ENCODE measurements at regions not wholly inside any gene's neighbourhood (a gene's known extent, or its start where the extent isn't known, plus 50 kb on each side); places are given as distances from the start of the nearest gene placed in this dataset.

- Histone ChIP-seq H3K4me2 (ENCODE audit: extremely low read depth, insufficient read depth, low read length) (no peak overlapping the region), H3K79me2 (ENCODE audit: control insufficient read depth, insufficient read depth, low read length) (no peaks in the 10 kb centered on the region), H3K4me1 (ENCODE audit: control insufficient read depth, extremely low read depth, insufficient read depth, low read length) (no peaks in the 10 kb centered on the region), H3K4me3 (replicated peaks in 1 of 4; ENCODE audit: control extremely low read depth in 1 of 4, insufficient read depth in 1 of 4, low read depth in 3 of 4, low read length in 4 of 4) (no peak overlapping the region), H3K9me3 (ENCODE audit: control insufficient read depth, insufficient read depth, low read depth, low read length) (no peaks in the 10 kb centered on the region), H3K27me3 (ENCODE audit: control insufficient read depth, insufficient read depth, low read length) (no peaks in the 10 kb centered on the region), H3K9ac (ENCODE audit: insufficient read depth, low read length) (no peak overlapping the region), H4K20me1 (ENCODE audit: control insufficient read depth, extremely low read depth, insufficient read depth, low read length) (no peaks in the 10 kb centered on the region), H3K27ac (ENCODE audit: insufficient read depth, low read length) (no peak overlapping the region), H3K36me3 (ENCODE audit: control insufficient read depth, insufficient read depth, low read length) (no peaks in the 10 kb centered on the region), H2AFZ (ENCODE audit: low read length) (no peak overlapping the region)
- DNase-seq (ENCODE audit: low read depth in 2 of 2): no peak
- TF ChIP-seq EZH2 (IDR thresholded peaks at IDR 0.05; ENCODE audit: low read length, missing control alignments): no peak
- TF ChIP-seq, protein P1, sequence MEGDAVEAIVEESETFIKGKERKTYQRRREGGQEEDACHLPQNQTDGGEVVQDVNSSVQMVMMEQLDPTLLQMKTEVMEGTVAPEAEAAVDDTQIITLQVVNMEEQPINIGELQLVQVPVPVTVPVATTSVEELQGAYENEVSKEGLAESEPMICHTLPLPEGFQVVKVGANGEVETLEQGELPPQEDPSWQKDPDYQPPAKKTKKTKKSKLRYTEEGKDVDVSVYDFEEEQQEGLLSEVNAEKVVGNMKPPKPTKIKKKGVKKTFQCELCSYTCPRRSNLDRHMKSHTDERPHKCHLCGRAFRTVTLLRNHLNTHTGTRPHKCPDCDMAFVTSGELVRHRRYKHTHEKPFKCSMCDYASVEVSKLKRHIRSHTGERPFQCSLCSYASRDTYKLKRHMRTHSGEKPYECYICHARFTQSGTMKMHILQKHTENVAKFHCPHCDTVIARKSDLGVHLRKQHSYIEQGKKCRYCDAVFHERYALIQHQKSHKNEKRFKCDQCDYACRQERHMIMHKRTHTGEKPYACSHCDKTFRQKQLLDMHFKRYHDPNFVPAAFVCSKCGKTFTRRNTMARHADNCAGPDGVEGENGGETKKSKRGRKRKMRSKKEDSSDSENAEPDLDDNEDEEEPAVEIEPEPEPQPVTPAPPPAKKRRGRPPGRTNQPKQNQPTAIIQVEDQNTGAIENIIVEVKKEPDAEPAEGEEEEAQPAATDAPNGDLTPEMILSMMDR (conservative IDR thresholded peaks at IDR 0.05 in 1 of 2, IDR thresholded peaks at IDR 0.05 in 1 of 2; ENCODE audit: low read depth in 1 of 2, low read length in 2 of 2): no peak
Measured at GRCh38 chr9:78806492-78807160, 509.7 kb downstream of the PSAT1 start.

DNA sequence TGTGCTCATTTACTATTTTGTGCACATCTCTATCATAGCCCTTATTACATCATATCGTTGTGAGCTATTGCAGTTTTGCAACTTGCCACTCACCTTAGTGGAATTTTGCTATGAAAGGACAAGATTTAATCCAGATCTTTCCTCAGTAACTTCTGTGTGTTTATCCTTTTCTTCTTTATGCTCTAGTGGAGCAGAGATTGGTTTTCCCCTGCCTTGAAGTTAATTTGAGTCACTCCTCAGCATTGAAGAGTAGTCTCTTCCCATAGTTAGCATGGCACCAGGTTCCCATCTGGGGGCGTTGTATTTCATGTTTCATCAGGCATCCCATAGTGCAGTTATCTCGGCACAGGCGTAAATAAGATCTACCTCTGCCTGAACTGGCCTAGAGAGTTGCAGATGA, 510.4 kb downstream of the PSAT1 start:
- Histone ChIP-seq H3K9ac (ENCODE audit: insufficient read depth, low read length) (no peak overlapping the region), H4K20me1 (ENCODE audit: control insufficient read depth, extremely low read depth, insufficient read depth, low read length) (no peaks in the 10 kb centered on the region), H3K4me3 (replicated peaks in 1 of 4; ENCODE audit: control extremely low read depth in 1 of 4, insufficient read depth in 1 of 4, low read depth in 3 of 4, low read length in 4 of 4) (no peak overlapping the region), H3K79me2 (ENCODE audit: control insufficient read depth, insufficient read depth, low read length) (no peaks in the 10 kb centered on the region), H3K36me3 (ENCODE audit: control insufficient read depth, insufficient read depth, low read length) (no peaks in the 10 kb centered on the region), H2AFZ (ENCODE audit: low read length) (no peak overlapping the region), H3K4me1 (ENCODE audit: control insufficient read depth, extremely low read depth, insufficient read depth, low read length) (no peaks in the 10 kb centered on the region), H3K9me3 (ENCODE audit: control insufficient read depth, insufficient read depth, low read depth, low read length) (no peaks in the 10 kb centered on the region), H3K4me2 (ENCODE audit: extremely low read depth, insufficient read depth, low read length) (no peak overlapping the region), H3K27ac (ENCODE audit: insufficient read depth, low read length) (no peak overlapping the region), H3K27me3 (ENCODE audit: control insufficient read depth, insufficient read depth, low read length) (no peaks in the 10 kb centered on the region)
- TF ChIP-seq, protein P1 (conservative IDR thresholded peaks at IDR 0.05 in 1 of 2, IDR thresholded peaks at IDR 0.05 in 1 of 2; ENCODE audit: low read depth in 1 of 2, low read length in 2 of 2): no peak
- no peak for TF ChIP-seq EZH2 (IDR thresholded peaks at IDR 0.05; ENCODE audit: low read length, missing control alignments)
- no peak for DNase-seq (ENCODE audit: low read depth in 2 of 2)

DNA sequence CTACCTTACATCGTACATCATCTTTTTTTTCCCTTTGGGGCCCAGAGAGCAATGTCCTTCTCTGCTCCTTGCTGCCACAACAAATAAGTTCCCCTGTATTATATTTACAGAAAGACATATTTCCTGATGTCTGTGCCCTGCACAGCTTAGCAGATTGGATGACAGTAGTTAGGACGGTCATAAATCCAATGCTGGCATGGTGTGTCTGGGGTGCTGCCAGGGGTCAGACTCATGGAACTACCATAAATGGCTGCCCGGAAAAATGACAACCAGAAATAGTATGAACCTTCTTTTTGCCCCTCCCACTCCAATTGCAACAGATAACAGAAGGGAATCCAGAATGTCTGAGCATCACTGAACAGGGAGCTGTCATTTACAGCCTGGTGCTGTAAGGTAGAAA, 511.1 kb downstream of the PSAT1 start:
- no peaks in the 10 kb centered on the region for H3K79me2 ChIP-seq (ENCODE audit: control insufficient read depth, insufficient read depth, low read length)
- H3K9me3 ChIP-seq (ENCODE audit: control insufficient read depth, insufficient read depth, low read depth, low read length): no peaks in the 10 kb centered on the region
- no peaks in the 10 kb centered on the region for H4K20me1 ChIP-seq (ENCODE audit: control insufficient read depth, extremely low read depth, insufficient read depth, low read length)
- no peak overlapping the region for H3K9ac ChIP-seq (ENCODE audit: insufficient read depth, low read length)
- H3K36me3 ChIP-seq (ENCODE audit: control insufficient read depth, insufficient read depth, low read length): no peaks in the 10 kb centered on the region
- H3K4me2 ChIP-seq (ENCODE audit: extremely low read depth, insufficient read depth, low read length): no peak overlapping the region
- no peak for DNase-seq (ENCODE audit: low read depth in 2 of 2)
- H3K27me3 ChIP-seq (ENCODE audit: control insufficient read depth, insufficient read depth, low read length): no peaks in the 10 kb centered on the region
- no peak overlapping the region for H3K27ac ChIP-seq (ENCODE audit: insufficient read depth, low read length)
- H3K4me1 ChIP-seq (ENCODE audit: control insufficient read depth, extremely low read depth, insufficient read depth, low read length): no peaks in the 10 kb centered on the region
- H3K4me3 ChIP-seq (replicated peaks in 1 of 4; ENCODE audit: control extremely low read depth in 1 of 4, insufficient read depth in 1 of 4, low read depth in 3 of 4, low read length in 4 of 4): no peak overlapping the region
- TF ChIP-seq, protein P1 (conservative IDR thresholded peaks at IDR 0.05 in 1 of 2, IDR thresholded peaks at IDR 0.05 in 1 of 2; ENCODE audit: low read depth in 1 of 2, low read length in 2 of 2): no peak
- no peak for TF ChIP-seq EZH2 (IDR thresholded peaks at IDR 0.05; ENCODE audit: low read length, missing control alignments)
- H2AFZ ChIP-seq (ENCODE audit: low read length): no peak overlapping the region
